ENCODE measurements at regions not wholly inside any gene's neighbourhood (a gene's known extent, or its start where the extent isn't known, plus 50 kb on each side); places are given as distances from the start of the nearest gene placed in this dataset.

GRCh38 chr3:144455841-144456440 lies 484.3 kb downstream of the DIPK2A start:
- Histone ChIP-seq H3K36me3 (no peaks in the 10 kb centered on the region), H3K9me3 (no peaks in the 10 kb centered on the region), H3K4me3 (no peak overlapping the region), H3K4me1 (no peaks in the 10 kb centered on the region), H3K27ac (no peak overlapping the region), H3K27me3 (ENCODE audit: low read depth) (no peaks in the 10 kb centered on the region)
- DNase-seq: no peak
- intact Hi-C loops (cut with DNase I): no loop called here
- no peak for TF ChIP-seq CTCF (IDR thresholded peaks at IDR 0.05)
- ATAC-seq: no peak

- TF ChIP-seq CTCF (IDR thresholded peaks at IDR 0.05): no peak
- H3K4me1 ChIP-seq: no peaks in the 10 kb centered on the region
- ATAC-seq (no peak), DNase-seq (no peak)
- intact Hi-C loops (cut with DNase I): no loop called here
- no peak overlapping the region for H3K27ac ChIP-seq
- no peaks in the 10 kb centered on the region for H3K27me3 ChIP-seq (ENCODE audit: low read depth)
- no peaks in the 10 kb centered on the region for H3K9me3 ChIP-seq
- no peak overlapping the region for H3K4me3 ChIP-seq
- no peaks in the 10 kb centered on the region for H3K36me3 ChIP-seq
These were observed 486.1 kb downstream of the DIPK2A start for GRCh38 chr3:144457758-144458157.

DNA sequence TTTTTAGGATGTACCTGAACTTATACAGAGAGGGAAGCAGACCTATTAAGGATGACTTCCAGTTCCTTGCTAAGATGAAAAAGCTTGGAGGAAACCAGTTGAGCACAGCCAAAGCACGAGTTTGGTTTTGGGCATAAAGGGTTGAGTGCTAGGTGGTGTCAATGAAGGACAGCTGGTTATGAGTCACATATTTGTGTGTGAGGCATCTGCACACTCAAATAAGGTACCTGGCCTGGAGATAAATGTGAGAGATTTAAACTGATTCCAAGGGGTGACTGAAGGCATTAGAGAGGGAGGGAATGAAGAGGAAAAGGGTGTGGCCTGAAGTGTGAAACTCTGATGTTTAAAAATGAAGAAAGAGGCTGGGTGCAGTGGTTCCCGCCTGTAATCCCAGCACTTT lies 486.7 kb downstream of the DIPK2A start:
- Histone ChIP-seq H3K4me3 (no peak overlapping the region), H3K27me3 (ENCODE audit: low read depth) (no peaks in the 10 kb centered on the region), H3K9me3 (no peaks in the 10 kb centered on the region), H3K36me3 (no peaks in the 10 kb centered on the region), H3K4me1 (no peaks in the 10 kb centered on the region), H3K27ac (no peak overlapping the region)
- ATAC-seq (no peak), DNase-seq (no peak)
- intact Hi-C loops (cut with DNase I): no loop called here
- no peak for TF ChIP-seq CTCF (IDR thresholded peaks at IDR 0.05)

- H3K4me1 ChIP-seq: no peaks in the 10 kb centered on the region
- no peak overlapping the region for H3K27ac ChIP-seq
- intact Hi-C loops (cut with DNase I): no loop called here
- DNase-seq (no peak), ATAC-seq (no peak)
- no peaks in the 10 kb centered on the region for H3K36me3 ChIP-seq
- no peaks in the 10 kb centered on the region for H3K9me3 ChIP-seq
- no peaks in the 10 kb centered on the region for H3K27me3 ChIP-seq (ENCODE audit: low read depth)
- no peak overlapping the region for H3K4me3 ChIP-seq
- TF ChIP-seq CTCF (IDR thresholded peaks at IDR 0.05): no peak
These were observed 490.7 kb downstream of the DIPK2A start for GRCh38 chr3:144462337-144462736.

GRCh38 chr3:144463911-144464310 lies 492.3 kb downstream of the DIPK2A start:
- H3K9me3 ChIP-seq: no peaks in the 10 kb centered on the region
- ATAC-seq: no peak
- no peak overlapping the region for H3K27ac ChIP-seq
- no peaks in the 10 kb centered on the region for H3K27me3 ChIP-seq (ENCODE audit: low read depth)
- no peaks in the 10 kb centered on the region for H3K4me1 ChIP-seq
- no peak for TF ChIP-seq CTCF (IDR thresholded peaks at IDR 0.05)
- intact Hi-C loops (cut with DNase I): no loop called here
- H3K4me3 ChIP-seq: no peak overlapping the region
- no peaks in the 10 kb centered on the region for H3K36me3 ChIP-seq
- DNase-seq: no peak

DNA sequence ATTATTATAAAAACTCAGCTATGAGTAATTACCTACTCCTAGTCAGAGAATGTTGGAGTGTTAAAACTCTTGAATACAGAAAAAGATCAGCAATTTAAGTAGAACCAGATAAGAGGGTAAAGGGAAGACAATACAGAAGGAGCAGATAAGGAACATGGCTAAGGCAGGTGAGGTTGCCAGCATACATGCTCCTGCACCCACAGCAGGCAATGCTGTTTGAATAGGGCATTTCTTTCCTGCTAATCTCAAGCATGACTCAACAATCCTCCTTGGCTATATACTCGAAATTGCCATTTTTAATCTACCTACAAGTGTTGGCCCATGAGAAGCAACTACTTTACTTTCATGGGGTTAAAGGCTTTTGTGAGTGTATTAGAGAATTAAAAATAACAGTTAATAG lies 494.5 kb downstream of the DIPK2A start:
- DNase-seq (no peak), ATAC-seq (no peak)
- intact Hi-C loops (cut with DNase I): no loop called here
- Histone ChIP-seq H3K36me3 (no peaks in the 10 kb centered on the region), H3K9me3 (no peaks in the 10 kb centered on the region), H3K27ac (no peak overlapping the region), H3K27me3 (ENCODE audit: low read depth) (no peaks in the 10 kb centered on the region), H3K4me1 (no peaks in the 10 kb centered on the region), H3K4me3 (no peak overlapping the region)
- no peak for TF ChIP-seq CTCF (IDR thresholded peaks at IDR 0.05)

Measured in lower lobe of right lung (tissue), 2 donors.